Parathyroid adenoma (tissue), 2 donors: ENCODE measurements at regions not wholly inside any gene's neighbourhood (a gene's known extent, or its start where the extent isn't known, plus 50 kb on each side); places are given as distances from the start of the nearest gene placed in this dataset.

ENCODE experiments used
- H2AFZ ChIP-seq: fragments of 300-600 bp; sonication (generic); one replicate; pipeline ENCODE4 v1.7.0; 2017; ENCODE audit warnings: antibody characterized with exemption, mild to moderate bottlenecking
- H3K27ac ChIP-seq: fragments of 300-600 bp; sonication (generic); one replicate; pipeline ENCODE4 v1.7.0; 2017
- H3K27me3 ChIP-seq: fragments of 300-600 bp; sonication (generic); one replicate; pipeline ENCODE4 v1.7.0; 2017; ENCODE audit warnings: low read length; ENCODE audit not compliant: control insufficient read depth, insufficient read depth
- H3K36me3 ChIP-seq: fragments of 300-600 bp; sonication (generic); one replicate; pipeline ENCODE4 v1.7.0; 2017; ENCODE audit warnings: low read length; ENCODE audit not compliant: control insufficient read depth, insufficient read depth
- H3K4me1 ChIP-seq: fragments of 300-600 bp; sonication (generic); one replicate; pipeline ENCODE4 v1.7.0; 2017; ENCODE audit warnings: control low read depth
- H3K4me2 ChIP-seq: fragments of 300-600 bp; sonication (generic); one replicate; pipeline ENCODE4 v1.7.0; 2017; ENCODE audit warnings: low read length
- H3K4me3 ChIP-seq: fragments of 300-600 bp; sonication (generic); one replicate; pipeline ENCODE4 v1.7.0; 2017; ENCODE audit warnings: low read depth, low read length
- H3K79me2 ChIP-seq: fragments of 300-600 bp; sonication (generic); one replicate; pipeline ENCODE4 v1.7.0; 2017; ENCODE audit warnings: control low read depth
- H3K9ac ChIP-seq: fragments of 300-600 bp; sonication (generic); one replicate; pipeline ENCODE4 v1.7.0; 2017; ENCODE audit warnings: mild to moderate bottlenecking
- H3K9me3 ChIP-seq: fragments of 300-600 bp; sonication (generic); one replicate; pipeline ENCODE4 v1.7.0; 2017; ENCODE audit warnings: low read length; ENCODE audit not compliant: control insufficient read depth
- TF ChIP-seq, protein P1 (sequence below): fragments of 300-600 bp; sonication (generic); IDR thresholded peaks from one replicate; pipeline ENCODE4 v1.7.0; 2017; ENCODE audit warnings: antibody characterized with exemption, mild to moderate bottlenecking
- donor health status: primary hyperparathyroidism.

DNA sequence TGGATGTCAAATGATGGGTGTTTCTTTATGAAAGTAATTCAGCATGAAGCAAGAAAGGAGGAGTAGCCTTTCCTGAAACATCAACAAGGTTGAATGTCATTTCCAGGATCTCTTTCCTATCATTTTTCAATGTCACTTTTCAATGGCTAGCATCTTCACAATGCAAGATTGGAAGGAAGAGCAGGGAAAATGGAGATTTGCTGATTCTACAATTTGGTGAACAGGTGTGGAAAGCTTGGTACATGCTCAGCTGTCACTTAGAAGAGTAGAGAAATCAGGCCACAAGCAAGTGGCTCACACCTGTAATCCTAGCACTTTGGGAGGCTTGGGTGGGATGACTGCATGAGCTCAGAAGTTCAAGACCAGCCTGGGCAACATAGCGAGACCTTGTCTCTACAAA lies 112.7 kb upstream of the FERMT1 start:
- Histone ChIP-seq H3K4me1 (no peaks in the 10 kb centered on the region), H3K27me3 (no peaks in the 10 kb centered on the region), H3K36me3 (no peaks in the 10 kb centered on the region), H2AFZ (no peak overlapping the region), H3K9ac (no peak overlapping the region), H3K27ac (no peak overlapping the region), H3K79me2 (no peaks in the 10 kb centered on the region), H3K4me3 (no peak overlapping the region), H3K9me3 (no peaks in the 10 kb centered on the region), H3K4me2 (no peak overlapping the region)
- TF ChIP-seq, protein P1, sequence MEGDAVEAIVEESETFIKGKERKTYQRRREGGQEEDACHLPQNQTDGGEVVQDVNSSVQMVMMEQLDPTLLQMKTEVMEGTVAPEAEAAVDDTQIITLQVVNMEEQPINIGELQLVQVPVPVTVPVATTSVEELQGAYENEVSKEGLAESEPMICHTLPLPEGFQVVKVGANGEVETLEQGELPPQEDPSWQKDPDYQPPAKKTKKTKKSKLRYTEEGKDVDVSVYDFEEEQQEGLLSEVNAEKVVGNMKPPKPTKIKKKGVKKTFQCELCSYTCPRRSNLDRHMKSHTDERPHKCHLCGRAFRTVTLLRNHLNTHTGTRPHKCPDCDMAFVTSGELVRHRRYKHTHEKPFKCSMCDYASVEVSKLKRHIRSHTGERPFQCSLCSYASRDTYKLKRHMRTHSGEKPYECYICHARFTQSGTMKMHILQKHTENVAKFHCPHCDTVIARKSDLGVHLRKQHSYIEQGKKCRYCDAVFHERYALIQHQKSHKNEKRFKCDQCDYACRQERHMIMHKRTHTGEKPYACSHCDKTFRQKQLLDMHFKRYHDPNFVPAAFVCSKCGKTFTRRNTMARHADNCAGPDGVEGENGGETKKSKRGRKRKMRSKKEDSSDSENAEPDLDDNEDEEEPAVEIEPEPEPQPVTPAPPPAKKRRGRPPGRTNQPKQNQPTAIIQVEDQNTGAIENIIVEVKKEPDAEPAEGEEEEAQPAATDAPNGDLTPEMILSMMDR = no peak

DNA sequence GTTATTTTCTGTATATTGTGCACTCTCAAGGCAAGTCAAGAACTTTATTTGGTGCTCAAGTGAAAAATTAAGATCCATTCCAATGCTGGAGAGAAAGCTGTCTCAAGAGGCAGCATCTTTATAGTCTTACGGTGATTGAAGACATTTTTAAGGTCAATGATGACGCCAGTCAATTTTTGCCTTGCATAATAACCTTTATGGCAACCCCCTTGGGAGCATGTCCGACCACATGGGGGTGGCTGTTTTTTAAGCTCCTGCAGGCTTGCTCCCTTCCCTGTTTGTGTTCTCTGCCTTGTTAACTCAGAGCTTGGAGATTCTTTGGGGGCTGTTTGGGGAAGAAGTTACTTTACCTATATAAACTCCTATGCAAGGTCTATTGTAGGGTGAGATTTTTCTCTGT lies 109.6 kb upstream of the FERMT1 start:
- Histone ChIP-seq H3K4me1 (no peaks in the 10 kb centered on the region), H3K9me3 (no peaks in the 10 kb centered on the region), H3K36me3 (no peaks in the 10 kb centered on the region), H3K4me2 (no peak overlapping the region), H3K27ac (no peak overlapping the region), H2AFZ (no peak overlapping the region), H3K79me2 (no peaks in the 10 kb centered on the region), H3K4me3 (no peak overlapping the region), H3K9ac (no peak overlapping the region), H3K27me3 (no peaks in the 10 kb centered on the region)
- TF ChIP-seq, protein P1 = no peak

DNA sequence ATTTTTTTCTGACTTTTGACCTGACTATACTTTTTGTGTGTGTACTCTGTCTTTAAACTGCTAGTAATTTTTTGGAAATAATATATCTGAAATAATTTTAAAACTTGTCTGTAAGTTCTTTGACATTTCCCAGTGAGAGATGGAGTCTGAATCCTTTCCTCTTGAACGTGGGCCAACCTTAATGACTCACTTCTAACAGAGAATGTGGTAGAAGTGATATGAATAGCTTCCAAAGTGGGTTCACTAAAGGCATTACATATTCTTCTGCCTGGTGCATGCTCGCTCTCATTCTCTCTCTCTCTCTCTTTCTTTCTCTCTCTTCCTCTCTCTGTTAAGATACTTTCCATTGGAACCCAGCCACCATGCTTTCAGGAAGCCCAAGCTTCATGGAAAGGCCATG lies 108.7 kb upstream of the FERMT1 start:
- no peaks in the 10 kb centered on the region for H3K9me3 ChIP-seq
- TF ChIP-seq, protein P1 = no peak

DNA sequence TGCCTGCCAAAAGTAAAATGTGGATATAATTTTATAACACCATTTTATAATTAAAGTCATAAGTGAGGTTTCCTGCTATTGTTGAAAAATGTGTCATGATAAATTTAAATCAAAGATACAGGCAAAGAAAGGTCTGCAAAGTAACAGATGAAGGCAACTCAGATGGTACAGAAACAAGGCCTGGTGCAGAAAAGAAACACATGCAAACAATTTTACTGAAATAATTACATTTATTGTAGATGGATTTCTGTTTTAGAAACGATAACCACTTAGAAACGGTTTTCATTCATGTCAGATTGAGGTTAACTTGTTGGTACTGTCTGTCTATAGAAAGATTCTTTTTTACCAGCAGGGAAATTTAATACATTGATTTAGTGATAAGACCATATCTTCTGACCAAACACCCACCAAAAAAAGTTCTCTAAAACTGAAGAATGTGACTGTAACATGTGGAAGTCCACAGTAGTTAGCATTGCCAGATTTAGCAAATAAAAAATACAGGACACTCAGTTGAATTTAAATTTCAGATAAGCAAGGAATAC lies 105.5 kb upstream of the FERMT1 start:
- Histone ChIP-seq H3K4me1 (no peaks in the 10 kb centered on the region), H3K27ac (no peak overlapping the region), H3K4me2 (no peak overlapping the region), H3K79me2 (no peaks in the 10 kb centered on the region), H3K9ac (no peak overlapping the region), H3K27me3 (no peaks in the 10 kb centered on the region), H3K36me3 (no peaks in the 10 kb centered on the region), H3K9me3 (no peaks in the 10 kb centered on the region), H2AFZ (no peak overlapping the region), H3K4me3 (no peak overlapping the region)
- TF ChIP-seq, protein P1 = no peak

More for the DNA sequence above, 108.7 kb upstream of the FERMT1 start:
- Histone ChIP-seq H3K27me3 (no peaks in the 10 kb centered on the region), H3K9ac (no peak overlapping the region), H3K27ac (no peak overlapping the region), H3K36me3 (no peaks in the 10 kb centered on the region), H3K4me2 (no peak overlapping the region), H3K4me3 (no peak overlapping the region), H3K79me2 (no peaks in the 10 kb centered on the region), H3K4me1 (no peaks in the 10 kb centered on the region), H2AFZ (no peak overlapping the region)

DNA sequence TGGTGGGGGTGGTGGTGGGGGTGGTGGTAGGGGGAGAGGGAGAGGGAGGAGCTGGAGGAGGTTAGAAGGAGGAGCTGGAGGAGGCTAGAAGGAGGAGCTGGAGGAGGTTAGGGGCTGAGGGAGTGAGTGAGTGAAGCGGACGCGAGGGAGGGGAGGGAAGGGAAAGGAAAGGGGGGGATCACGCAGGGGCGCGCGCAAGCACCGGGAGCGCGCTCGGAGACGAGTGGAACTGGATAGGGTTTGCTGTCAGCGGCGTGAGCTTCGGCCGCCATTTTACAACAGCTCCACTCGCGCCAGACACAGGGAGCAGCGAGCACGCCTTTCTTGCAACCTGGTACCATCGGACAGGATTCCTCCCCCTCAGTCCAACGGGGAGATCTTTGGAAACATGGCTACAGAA lies 90.5 kb upstream of the FERMT1 start:
- no peak overlapping the region for H3K27ac ChIP-seq
- H3K4me1 ChIP-seq = no peaks in the 10 kb centered on the region
- H3K9ac ChIP-seq = no peak overlapping the region
- H3K27me3 ChIP-seq = no peaks in the 10 kb centered on the region
- no peaks in the 10 kb centered on the region for H3K79me2 ChIP-seq
- H3K4me3 ChIP-seq = no peak overlapping the region
- H3K36me3 ChIP-seq = no peaks in the 10 kb centered on the region
- no peak overlapping the region for H3K4me2 ChIP-seq
- H3K9me3 ChIP-seq = no peaks in the 10 kb centered on the region
- TF ChIP-seq, protein P1 = no peak
- no peak overlapping the region for H2AFZ ChIP-seq
